HEK293T (cell line): ENCODE measurements at regions not wholly inside any gene's neighbourhood (a gene's known extent, or its start where the extent isn't known, plus 50 kb on each side); places are given as distances from the start of the nearest gene placed in this dataset.
"Not testable (repeated sequence)": the region's sequence is repeated elsewhere in the genome, so short reads cannot be mapped to it uniquely, and the experiment has no call there.

Source experiments
- CTCF ChIA-PET: fragments of 350-600 bp; formaldehyde crosslinking; extraction: SDS; loops from one replicate; lab custom pipeline; 2021; ENCODE audit warnings: antibody characterized with exemption, inconsistent platforms; lab: Yijun Ruan, JAX
- POLR2A ChIA-PET: fragments of 350-600 bp; formaldehyde crosslinking; extraction: SDS; loops from one replicate; lab custom pipeline; 2020; ENCODE audit warnings: antibody characterized with exemption, inconsistent platforms; lab: Yijun Ruan, JAX
- DNase-seq: peaks from one replicate; pipeline ENCODE4 v3.0.0; 2012; ENCODE audit warnings: mixed read lengths; ENCODE audit errors: extremely low spot score
- ARNT ChIP-seq: fragments of 450-650 bp; IDR thresholded peaks from 2 replicates; pipeline ENCODE4 v1.6.1; 2017; ENCODE audit warnings: mild to moderate bottlenecking
- BHLHE40 ChIP-seq: fragments of 450-650 bp; IDR thresholded peaks from 2 replicates; pipeline ENCODE4 v1.6.1; 2016; ENCODE audit warnings: mild to moderate bottlenecking, moderate library complexity, borderline replicate concordance
- CTBP1 ChIP-seq: fragments of 450-650 bp; IDR thresholded peaks from 2 replicates; pipeline ENCODE4 v1.6.1; 2016; ENCODE audit warnings: borderline replicate concordance
- ELF4 ChIP-seq: fragments of 450-650 bp; IDR thresholded peaks from 2 replicates; pipeline ENCODE4 v1.6.1; 2017; ENCODE audit warnings: antibody characterized with exemption
- FOXA1 ChIP-seq: fragments of 450-650 bp; IDR thresholded peaks from 2 replicates; pipeline ENCODE4 v1.6.1; 2016; ENCODE audit warnings: mild to moderate bottlenecking
- FOXK2 ChIP-seq: fragments of 450-650 bp; IDR thresholded peaks from 2 replicates; pipeline ENCODE4 v1.6.1; 2016; ENCODE audit warnings: mild to moderate bottlenecking
- FOXM1 ChIP-seq: fragments of 450-650 bp; IDR thresholded peaks from 2 replicates; pipeline ENCODE4 v1.6.1; 2017; ENCODE audit warnings: mild to moderate bottlenecking, borderline replicate concordance
- HDGF ChIP-seq: fragments of 450-650 bp; IDR thresholded peaks from 2 replicates; pipeline ENCODE4 v1.6.1; 2017; ENCODE audit warnings: antibody characterized with exemption, borderline replicate concordance
- L3MBTL2 ChIP-seq: fragments of 450-650 bp; conservative IDR thresholded peaks from 2 replicates; pipeline ENCODE4 v1.6.1; 2016; ENCODE audit warnings: mild to moderate bottlenecking
- LEF1 ChIP-seq: fragments of 450-650 bp; IDR thresholded peaks from 2 replicates; pipeline ENCODE4 v1.6.1; 2017; ENCODE audit warnings: mild to moderate bottlenecking, borderline replicate concordance
- NFRKB ChIP-seq: fragments of 450-650 bp; IDR thresholded peaks from 2 replicates; pipeline ENCODE4 v1.6.1; 2016; ENCODE audit warnings: mild to moderate bottlenecking, moderate library complexity
- SP1 ChIP-seq: fragments of 450-650 bp; IDR thresholded peaks from 2 replicates; pipeline ENCODE4 v1.6.1; 2017
- SUZ12 ChIP-seq: fragments of 450-650 bp; IDR thresholded peaks from 2 replicates; pipeline ENCODE4 v1.6.1; 2016; ENCODE audit warnings: mild to moderate bottlenecking
- TARDBP ChIP-seq: fragments of 450-650 bp; IDR thresholded peaks from 2 replicates; pipeline ENCODE4 v1.6.1; 2016
- ZNF384 ChIP-seq: fragments of 450-650 bp; IDR thresholded peaks from 2 replicates; pipeline ENCODE4 v1.6.1; 2016
- TF ChIP-seq, protein P1 (sequence below): fragments of 450-650 bp; IDR thresholded peaks from 2 replicates; pipeline ENCODE4 v1.6.1; 2016

DNA sequence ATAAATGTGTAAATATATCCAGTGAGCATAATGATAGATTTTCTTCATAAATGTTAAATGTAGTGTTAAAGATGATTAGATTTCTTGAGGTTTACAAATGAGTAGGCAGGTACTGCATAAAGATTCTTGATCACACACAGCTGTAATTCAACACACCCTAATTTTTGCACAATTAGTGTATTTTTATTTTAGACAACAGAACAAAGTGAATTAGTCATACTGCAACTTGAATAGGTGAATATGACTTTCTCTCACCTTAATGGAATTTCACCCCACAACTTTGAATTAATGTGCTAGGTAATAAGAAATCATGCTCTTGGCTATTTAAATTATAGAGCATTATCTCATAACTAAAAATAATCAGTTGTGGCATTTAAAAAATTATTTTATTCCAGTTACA lies 795.7 kb upstream of the ACO1 start:
- no peak for DNase-seq
- POLR2A ChIA-PET: no interaction called here
- CTCF ChIA-PET: no interaction called here
- TF ChIP-seq TARDBP: no peak
- TF ChIP-seq SP1: no peak
- no peak for TF ChIP-seq CTBP1
- no peak for TF ChIP-seq FOXM1
- TF ChIP-seq, protein P1, sequence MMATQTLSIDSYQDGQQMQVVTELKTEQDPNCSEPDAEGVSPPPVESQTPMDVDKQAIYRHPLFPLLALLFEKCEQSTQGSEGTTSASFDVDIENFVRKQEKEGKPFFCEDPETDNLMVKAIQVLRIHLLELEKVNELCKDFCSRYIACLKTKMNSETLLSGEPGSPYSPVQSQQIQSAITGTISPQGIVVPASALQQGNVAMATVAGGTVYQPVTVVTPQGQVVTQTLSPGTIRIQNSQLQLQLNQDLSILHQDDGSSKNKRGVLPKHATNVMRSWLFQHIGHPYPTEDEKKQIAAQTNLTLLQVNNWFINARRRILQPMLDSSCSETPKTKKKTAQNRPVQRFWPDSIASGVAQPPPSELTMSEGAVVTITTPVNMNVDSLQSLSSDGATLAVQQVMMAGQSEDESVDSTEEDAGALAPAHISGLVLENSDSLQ: no peak
- no peak for TF ChIP-seq L3MBTL2
- TF ChIP-seq HDGF: no peak

DNA sequence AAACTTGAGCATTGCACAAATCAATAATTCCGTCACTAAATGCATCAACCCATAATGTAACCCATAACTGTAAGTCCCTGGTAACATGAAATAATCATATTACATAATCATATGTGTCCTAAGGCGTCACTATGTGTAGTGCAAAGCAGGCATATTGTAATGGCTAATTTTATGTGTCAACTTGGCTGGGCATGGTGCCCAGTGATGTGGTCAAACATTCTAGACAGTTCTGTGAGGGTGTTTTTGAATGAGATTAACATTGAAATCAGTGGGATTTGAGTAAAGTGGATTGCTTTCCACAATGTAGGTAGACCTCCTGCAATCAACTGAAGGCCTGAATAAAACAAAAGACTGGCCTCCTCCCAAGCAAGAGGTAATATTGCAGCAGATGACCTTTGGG lies 794.4 kb upstream of the ACO1 start:
- POLR2A ChIA-PET: no interaction called here
- CTCF ChIA-PET: no interaction called here

DNA sequence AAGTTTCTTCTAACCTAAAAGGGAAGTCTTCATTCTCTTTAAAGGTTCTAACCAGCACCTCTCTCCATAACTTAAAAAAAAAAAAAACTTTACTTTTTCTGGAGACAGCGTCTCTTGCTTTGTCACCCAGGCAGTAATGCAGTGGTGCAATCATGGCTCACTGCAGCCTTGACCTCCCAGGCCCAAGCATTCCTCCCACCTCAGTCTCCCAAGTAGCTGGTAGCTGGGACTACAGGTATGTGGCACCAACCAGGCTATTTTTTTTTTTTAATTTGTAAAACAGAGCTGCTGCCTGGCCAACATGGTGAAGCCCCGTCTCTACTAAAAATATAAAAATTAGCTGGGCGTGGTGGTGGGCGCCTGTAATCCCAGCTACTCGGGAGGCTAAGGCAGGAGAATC lies 787.4 kb upstream of the ACO1 start:
- CTCF ChIA-PET, POLR2A ChIA-PET, DNase-seq: not testable (repeated sequence)

More for the DNA sequence above, 794.4 kb upstream of the ACO1 start:
- TF ChIP-seq ZNF384 (no peak), NFRKB (no peak), BHLHE40 (no peak), LEF1 (no peak), TARDBP (no peak), HDGF (no peak)
- TF ChIP-seq, protein P1: no peak
- no peak for DNase-seq

DNA sequence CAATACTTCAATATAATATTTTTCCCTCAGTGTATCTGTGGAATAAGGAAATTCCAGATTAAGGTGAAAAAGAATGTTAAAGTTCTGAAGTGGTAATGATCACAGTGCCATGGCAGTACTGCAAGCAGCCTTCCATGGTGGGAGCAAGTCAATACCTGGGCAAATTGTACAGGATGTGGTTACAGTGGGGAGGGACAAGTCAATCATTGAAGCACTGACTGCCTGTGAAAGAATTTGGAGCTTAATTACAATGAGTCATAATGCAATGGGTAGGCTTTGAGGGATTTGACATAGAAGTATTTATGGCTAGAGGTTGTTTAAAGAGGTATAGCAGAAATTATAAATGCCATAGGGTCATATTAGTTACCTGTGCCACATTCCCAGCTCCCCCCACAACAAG lies 786.5 kb upstream of the ACO1 start:
- ChIA-PET POLR2A (no interaction called here), CTCF (no interaction called here)
- DNase-seq: no peak
- TF ChIP-seq ARNT (no peak), HDGF (no peak), FOXM1 (no peak), SUZ12 (no peak), ZNF384 (no peak), FOXK2 (no peak), BHLHE40 (no peak), SP1 (no peak), TARDBP (no peak), ELF4 (no peak), L3MBTL2 (no peak), NFRKB (no peak), CTBP1 (no peak), LEF1 (no peak), FOXA1 (no peak)
- TF ChIP-seq, protein P1: no peak

DNA sequence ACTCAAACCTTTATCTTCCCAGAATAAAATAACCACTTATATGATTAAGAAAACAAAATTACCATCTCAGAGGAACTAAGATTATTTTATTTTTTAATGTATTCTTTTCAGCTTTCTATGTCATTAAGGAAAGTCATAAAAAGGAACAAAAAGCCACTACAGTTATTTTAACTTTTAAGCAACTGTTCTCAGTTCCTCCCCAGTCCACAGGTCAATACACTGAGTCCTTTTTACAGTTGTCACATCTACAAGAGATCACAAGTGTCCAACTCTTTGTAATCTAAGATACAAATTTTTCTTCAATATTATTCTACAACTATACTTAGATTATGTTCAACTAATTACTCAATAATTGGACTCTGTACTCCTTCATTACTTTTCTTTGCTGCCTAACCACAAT lies 782.8 kb upstream of the ACO1 start:
- POLR2A ChIA-PET: no interaction called here
- TF ChIP-seq SP1 (no peak), ARNT (no peak), CTBP1 (no peak), FOXM1 (no peak), SUZ12 (no peak), L3MBTL2 (no peak), FOXK2 (no peak)
- CTCF ChIA-PET: no interaction called here
- no peak for DNase-seq

DNA sequence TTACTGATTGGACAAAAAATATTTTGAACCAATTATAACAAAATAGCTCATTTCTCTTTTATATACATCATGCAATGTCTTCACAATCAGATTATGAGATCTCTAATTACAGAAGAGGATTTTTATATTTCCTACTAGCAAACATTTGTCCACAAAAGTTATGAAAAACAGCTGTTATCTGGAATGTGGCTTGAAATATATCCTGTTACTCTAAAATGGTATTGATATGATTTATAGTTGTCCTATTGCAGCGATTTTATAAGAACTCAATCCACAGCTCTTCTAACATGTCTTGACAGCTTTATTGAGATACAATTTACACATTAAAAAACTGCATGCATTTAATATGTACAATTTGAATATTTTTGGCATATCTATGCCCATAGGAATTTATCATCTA lies 779.9 kb upstream of the ACO1 start:
- TF ChIP-seq FOXA1 (no peak), LEF1 (no peak), BHLHE40 (no peak), TARDBP (no peak), CTBP1 (no peak), HDGF (no peak), ZNF384 (no peak), ARNT (no peak), ELF4 (no peak), SUZ12 (no peak), SP1 (no peak), NFRKB (no peak), L3MBTL2 (no peak), FOXK2 (no peak), FOXM1 (no peak)
- TF ChIP-seq, protein P1: no peak
- DNase-seq: no peak
- ChIA-PET POLR2A (no interaction called here), CTCF (no interaction called here)

DNA sequence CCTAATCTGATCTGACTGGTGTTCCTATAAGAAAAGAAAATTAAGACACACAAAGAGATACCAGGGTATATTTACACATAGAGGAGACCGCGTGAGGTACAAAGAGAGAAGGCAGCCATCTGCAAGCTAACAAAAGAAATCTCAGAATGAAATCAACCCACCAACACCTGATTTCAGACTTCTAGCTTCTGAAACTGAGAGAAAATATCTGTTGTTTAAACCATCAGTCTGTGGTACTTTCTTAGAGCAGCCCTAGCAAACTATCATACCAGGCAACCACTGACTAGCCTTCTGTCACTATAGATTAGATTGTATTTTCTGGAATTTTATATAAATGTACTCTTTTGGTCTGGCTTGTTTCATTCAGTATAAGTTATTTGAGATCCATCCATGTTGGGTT lies 779.3 kb upstream of the ACO1 start:
- ChIA-PET POLR2A (no interaction called here), CTCF (no interaction called here)
- DNase-seq: no peak
- no peak for TF ChIP-seq SP1
- no peak for TF ChIP-seq BHLHE40
- no peak for TF ChIP-seq ELF4
- TF ChIP-seq FOXK2: no peak
- no peak for TF ChIP-seq LEF1
- TF ChIP-seq L3MBTL2: no peak
